HepG2 (cell line): ENCODE measurements at regions not wholly inside any gene's neighbourhood (a gene's known extent, or its start where the extent isn't known, plus 50 kb on each side); places are given as distances from the start of the nearest gene placed in this dataset.

ENCODE experiments used
- ATAC-seq: fragments of 200-7000 bp; cut with Tn5 transposase; 3 replicates; pipeline ENCODE4 v1.9.1; 2020; ENCODE audit warnings: mild to moderate bottlenecking, moderate library complexity
- BruUV-seq: library from RNA; stranded (reverse); fragments of 400-500 nt; replicated peaks from 2 replicates; lab custom pipeline; 2021; lab: Mats Ljungman, UMichigan
- CTCF ChIA-PET: fragments of 300-600 bp; formaldehyde crosslinking; extraction: SDS; loops from one replicate; lab custom pipeline; 2021; ENCODE audit warnings: low total read pairs, inconsistent platforms, low intra/inter-chr PET ratio; lab: Yijun Ruan, JAX
- POLR2A ChIA-PET: fragments of 350-600 bp; sonication (Branson Sonifier 250); formaldehyde crosslinking; loops from one replicate; lab custom pipeline; 2020; ENCODE audit warnings: antibody characterized with exemption, inconsistent platforms; lab: Yijun Ruan, JAX
- DNase-seq: peaks from one replicate; pipeline ENCODE4 v3.0.0-alpha.2; 2015; ENCODE audit warnings: low spot score
- FAIRE-seq: peaks from 3 replicates; lab custom pipeline; 2011; peaks lifted over from hg19 to GRCh38; lab: Jason Lieb, UNC
- H2AFZ ChIP-seq: one replicate; pipeline ENCODE4 v1.6.1; 2011; ENCODE audit warnings: low read length, inconsistent platforms
- H3K27ac ChIP-seq: fragments of 300-600 bp; 3 replicates; pipeline ENCODE4 v1.8.0; 2011; ENCODE audit warnings: mixed run types, mild to moderate bottlenecking, mixed read lengths, low read length, inconsistent platforms; ENCODE audit not compliant: insufficient read depth; ENCODE audit errors: extremely low read length
- H3K27me3 ChIP-seq, 2 experiments: fragments of 200-600 bp in 1 of 2; 2 replicates in 1 of 2; 3 replicates in 1 of 2; pipeline versions ENCODE4 v1.6.0 to v1.8.0; 2011; ENCODE audit warnings: low read length in 2 of 2, mild to moderate bottlenecking in 2 of 2, moderate library complexity in 2 of 2, inconsistent platforms in 1 of 2; ENCODE audit not compliant: insufficient read depth in 2 of 2, control insufficient read depth in 1 of 2
- H3K36me3 ChIP-seq, 2 experiments: fragments of 200-600 bp in 1 of 2; replicated peaks in 1 of 2; 2 replicates in 1 of 2; 3 replicates in 1 of 2; pipeline versions ENCODE4 v1.5.1 to v1.8.0; 2011; ENCODE audit warnings: low read length in 2 of 2, inconsistent platforms in 1 of 2; ENCODE audit not compliant: insufficient read depth in 2 of 2, control insufficient read depth in 1 of 2
- H3K4me1 ChIP-seq: 2 replicates; pipeline ENCODE4 v1.5.1; 2012; ENCODE audit warnings: low read length, inconsistent platforms; ENCODE audit not compliant: insufficient read depth
- H3K4me2 ChIP-seq: 2 replicates; pipeline ENCODE4 v1.6.0; 2011; ENCODE audit warnings: low read depth, low read length, inconsistent platforms
- H3K4me3 ChIP-seq, 3 experiments: fragments of 200-600 bp in 1 of 3; sonication (generic), shearing (Covaris generic) in 1 of 3; replicated peaks in 1 of 3; 2 replicates each; pipeline ENCODE4 v1.5.1; 2011 to 2016; ENCODE audit warnings: low read length in 3 of 3, inconsistent platforms in 2 of 3, low read depth in 2 of 3, mild to moderate bottlenecking in 2 of 3, control low read depth in 1 of 3, mixed read lengths in 1 of 3; ENCODE audit not compliant: insufficient read depth in 1 of 3
- H3K79me2 ChIP-seq: one replicate; pipeline ENCODE4 v1.6.1; 2011; ENCODE audit warnings: low read length, inconsistent platforms; ENCODE audit not compliant: insufficient read depth
- H3K9ac ChIP-seq: 2 replicates; pipeline ENCODE4 v1.6.0; 2011; ENCODE audit warnings: mild to moderate bottlenecking, low read depth, low read length, inconsistent platforms; ENCODE audit not compliant: insufficient read depth
- H3K9me3 ChIP-seq: 2 replicates; pipeline ENCODE4 v1.5.1; 2012; ENCODE audit warnings: mild to moderate bottlenecking, low read length
- H4K20me1 ChIP-seq: 2 replicates; pipeline ENCODE4 v1.6.0; 2011; ENCODE audit warnings: inconsistent platforms, mild to moderate bottlenecking, low read length, moderate library complexity; ENCODE audit not compliant: insufficient read depth
- CREB3 ChIP-seq: sonication (generic); formaldehyde crosslinking; IDR thresholded peaks from 2 replicates; pipeline ENCODE4 v1.5.0; 2020; ENCODE audit warnings: missing genetic modification reagents
- GTF2F1 ChIP-seq: fragments of 150-350 bp; IDR thresholded peaks from 2 replicates; pipeline ENCODE4 v1.6.1; 2014; ENCODE audit warnings: low read length
- HIVEP1 ChIP-seq: sonication (generic); formaldehyde crosslinking; IDR thresholded peaks from 2 replicates; pipeline ENCODE4 v1.4.0; 2020; ENCODE audit warnings: mild to moderate bottlenecking, missing genetic modification reagents
- HNRNPL ChIP-seq: fragments of 200-400 bp; formaldehyde crosslinking; IDR thresholded peaks from 2 replicates; pipeline ENCODE4 v1.6.1; 2017; ENCODE audit warnings: mild to moderate bottlenecking, low read depth, low read length
- NFE2L1 ChIP-seq: sonication (generic); formaldehyde crosslinking; IDR thresholded peaks from 2 replicates; pipeline ENCODE4 v1.4.0; 2020; ENCODE audit warnings: missing genetic modification reagents, mild to moderate bottlenecking, borderline replicate concordance
- RCOR2 ChIP-seq: IDR thresholded peaks from 2 replicates; pipeline ENCODE4 v1.6.1; 2016; ENCODE audit warnings: missing biosample characterization, missing genetic modification reagents
- RFXANK ChIP-seq: IDR thresholded peaks from 2 replicates; pipeline ENCODE4 v1.6.1; 2016
- TARDBP ChIP-seq: sonication (generic); formaldehyde crosslinking; IDR thresholded peaks from 2 replicates; pipeline ENCODE4 v1.8.0; 2022; ENCODE audit warnings: mild to moderate bottlenecking, missing genetic modification reagents
- ZNF781 ChIP-seq: sonication (generic); formaldehyde crosslinking; IDR thresholded peaks from 2 replicates; pipeline ENCODE4 v1.5.1; 2020; ENCODE audit warnings: borderline replicate concordance, mild to moderate bottlenecking, missing genetic modification reagents; ENCODE audit errors: not compliant biosample characterization
- ZNF839 ChIP-seq: sonication (generic); formaldehyde crosslinking; IDR thresholded peaks from 2 replicates; pipeline ENCODE4 v1.4.0; 2020; ENCODE audit warnings: missing genetic modification reagents, mild to moderate bottlenecking, borderline replicate concordance
- WGBS: methylation state at CpG from one replicate; pipeline ENCODE4 v1.1.6; 2017; ENCODE audit warnings: low lambda C conversion rate; 5-methylcytosine and 5-hydroxymethylcytosine counted together
- in situ Hi-C: cut with HindIII; loops from 2 replicates; pipeline ENCODE4 v1.10.0; 2017; ENCODE audit warnings: low pct_unique_long_range_greater_than_20kb; ENCODE audit not compliant: extremely low pct_ligation_motif_present
- intact Hi-C: fragments of 100-400 bp; cut with micrococcal nuclease; formaldehyde crosslinking; loops from one replicate; pipeline ENCODE4 v1.10.0; 2022; ENCODE audit not compliant: unreplicated experiment

- BruUV-seq, result no TSS peak
- Histone ChIP-seq H3K9me3 (no peaks in the 10 kb centered on the region), H4K20me1 (no peaks in the 10 kb centered on the region), H2AFZ (no peak overlapping the region), H3K4me2 (no peak overlapping the region)
- no peak for FAIRE-seq
- ATAC-seq, result no peak
- DNase-seq, result no peak
- TF ChIP-seq NFE2L1 (CRISPR knock-in tag) (no peak), HNRNPL (no peak), HIVEP1 (CRISPR knock-in tag) (no peak), ZNF839 (no peak), RCOR2 (no peak), GTF2F1 (no peak), TARDBP (CRISPR knock-in tag) (no peak), CREB3 (CRISPR knock-in tag) (no peak), RFXANK (CRISPR knock-in tag) (no peak), ZNF781 (CRISPR knock-in tag) (no peak)
- TF ChIP-seq, all 625 proteins: peak for 0
- POLR2A ChIA-PET, result no interaction called here
- no peaks in the 10 kb centered on the region for H3K4me1 ChIP-seq
- H3K79me2 ChIP-seq, result no peaks in the 10 kb centered on the region
- in situ Hi-C loops, result no loop called here
- CTCF ChIA-PET, result no interaction called here
- no peak overlapping the region for H3K27ac ChIP-seq
- H3K27me3 ChIP-seq, result no peaks in the 10 kb centered on the region; a peak in 3 of 5 replicates
- no peaks in the 10 kb centered on the region for H3K36me3 ChIP-seq
- WGBS, result 73% methylated on average over 5 of the region's 5 CpGs
- no peak overlapping the region for H3K4me3 ChIP-seq
- intact Hi-C loops, result no loop called here
- no peak overlapping the region for H3K9ac ChIP-seq
Observed at GRCh38 chr9:87427851-87428506, 69.7 kb upstream of the DAPK1 start.
